ENCODE measurements at regions not wholly inside any gene's neighbourhood (a gene's known extent, or its start where the extent isn't known, plus 50 kb on each side); places are given as distances from the start of the nearest gene placed in this dataset.

GRCh38 chr4:14188214-14188613, 560.7 kb upstream of the BOD1L1 start:
- TF ChIP-seq EZH2 (IDR thresholded peaks at IDR 0.05; ENCODE audit: low read depth): no peak
- TF ChIP-seq, protein P1, sequence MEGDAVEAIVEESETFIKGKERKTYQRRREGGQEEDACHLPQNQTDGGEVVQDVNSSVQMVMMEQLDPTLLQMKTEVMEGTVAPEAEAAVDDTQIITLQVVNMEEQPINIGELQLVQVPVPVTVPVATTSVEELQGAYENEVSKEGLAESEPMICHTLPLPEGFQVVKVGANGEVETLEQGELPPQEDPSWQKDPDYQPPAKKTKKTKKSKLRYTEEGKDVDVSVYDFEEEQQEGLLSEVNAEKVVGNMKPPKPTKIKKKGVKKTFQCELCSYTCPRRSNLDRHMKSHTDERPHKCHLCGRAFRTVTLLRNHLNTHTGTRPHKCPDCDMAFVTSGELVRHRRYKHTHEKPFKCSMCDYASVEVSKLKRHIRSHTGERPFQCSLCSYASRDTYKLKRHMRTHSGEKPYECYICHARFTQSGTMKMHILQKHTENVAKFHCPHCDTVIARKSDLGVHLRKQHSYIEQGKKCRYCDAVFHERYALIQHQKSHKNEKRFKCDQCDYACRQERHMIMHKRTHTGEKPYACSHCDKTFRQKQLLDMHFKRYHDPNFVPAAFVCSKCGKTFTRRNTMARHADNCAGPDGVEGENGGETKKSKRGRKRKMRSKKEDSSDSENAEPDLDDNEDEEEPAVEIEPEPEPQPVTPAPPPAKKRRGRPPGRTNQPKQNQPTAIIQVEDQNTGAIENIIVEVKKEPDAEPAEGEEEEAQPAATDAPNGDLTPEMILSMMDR (conservative IDR thresholded peaks at IDR 0.05): no peak
